Vagina (tissue), 2 donors: ENCODE measurements at regions not wholly inside any gene's neighbourhood (a gene's known extent, or its start where the extent isn't known, plus 50 kb on each side); places are given as distances from the start of the nearest gene placed in this dataset.

Experiments
- DNase-seq, 2 donors: peaks; one replicate each; pipeline ENCODE4 v3.0.0-alpha.2; 2017; ENCODE audit errors: extremely low spot score in 2 of 2
- H3K27ac ChIP-seq: fragments of 200-600 bp; sonication (generic); one replicate; pipeline ENCODE4 v1.5.1; 2019
- H3K27me3 ChIP-seq: fragments of 200-600 bp; sonication (generic); one replicate; pipeline ENCODE4 v1.5.1; 2019
- H3K36me3 ChIP-seq, 2 donors: fragments of 200-600 bp; sonication (generic); one replicate each; pipeline ENCODE4 v1.5.1; 2017 to 2019
- H3K4me1 ChIP-seq: fragments of 200-600 bp; sonication (generic); one replicate; pipeline ENCODE4 v1.5.1; 2019
- H3K4me3 ChIP-seq, 2 donors: fragments of 200-600 bp; sonication (generic); 1 replicate in 1 of 2; 2 replicates in 1 of 2; pipeline ENCODE4 v1.5.1; 2016 to 2019
- H3K9me3 ChIP-seq: fragments of 200-600 bp; sonication (generic); one replicate; pipeline ENCODE4 v1.5.1; 2019
- POLR2A ChIP-seq, 2 donors: fragments of 450-650 bp; IDR thresholded peaks; one replicate each; pipeline ENCODE4 v1.6.1; 2017; ENCODE audit warnings: antibody characterized with exemption in 2 of 2, mild to moderate bottlenecking in 2 of 2, moderate library complexity in 2 of 2
- POLR2AphosphoS5 ChIP-seq, 2 donors: sonication (generic); formaldehyde crosslinking; IDR thresholded peaks; one replicate each; pipeline ENCODE4 v1.9.0; 2017; ENCODE audit warnings: antibody characterized with exemption in 2 of 2, mild to moderate bottlenecking in 2 of 2, low read depth in 1 of 2; ENCODE audit not compliant: insufficient read depth in 1 of 2
- intact Hi-C: fragments of 100-400 bp; cut with DNase I; formaldehyde crosslinking; loops from one replicate; pipeline ENCODE4 v1.15.1; 2023
- TF ChIP-seq, protein P1 (sequence below), 3 experiments: fragments of 450-650 bp in 2 of 3; fragments of 200-600 bp in 1 of 3; sonication (generic) in 1 of 3; IDR thresholded peaks; one replicate each; pipeline ENCODE4 v1.5.1; 2017 to 2019; ENCODE audit warnings: antibody characterized with exemption in 3 of 3, mild to moderate bottlenecking in 2 of 3, moderate library complexity in 2 of 3

DNA sequence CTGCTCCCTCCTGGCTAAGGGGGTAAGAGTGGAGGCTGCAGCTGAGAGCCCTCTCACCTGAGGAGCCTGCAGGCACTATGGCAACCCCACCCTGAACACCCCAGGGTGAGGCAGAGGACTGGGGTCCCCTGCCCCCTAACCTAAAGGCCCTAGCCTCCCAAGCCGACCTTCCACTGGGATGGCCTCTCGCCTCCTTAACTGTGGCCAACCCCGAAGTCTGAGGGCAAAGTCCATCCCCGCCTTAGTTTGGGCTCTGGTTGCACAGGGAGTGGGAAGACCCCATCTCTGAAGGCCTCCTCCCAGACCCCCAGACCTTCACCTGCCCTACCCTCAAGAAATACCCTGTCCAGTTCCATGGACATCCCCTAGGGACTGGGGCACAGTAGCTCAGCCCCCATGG, 100.6 kb upstream of the PRR23E start:
- intact Hi-C loops = no loop called here
- TF ChIP-seq POLR2AphosphoS5 (IDR thresholded peaks at IDR 0.05; ENCODE audit: insufficient read depth in 1 of 2, low read depth in 1 of 2) = no peak
- no peak for TF ChIP-seq POLR2A (IDR thresholded peaks at IDR 0.05)
- TF ChIP-seq, protein P1, sequence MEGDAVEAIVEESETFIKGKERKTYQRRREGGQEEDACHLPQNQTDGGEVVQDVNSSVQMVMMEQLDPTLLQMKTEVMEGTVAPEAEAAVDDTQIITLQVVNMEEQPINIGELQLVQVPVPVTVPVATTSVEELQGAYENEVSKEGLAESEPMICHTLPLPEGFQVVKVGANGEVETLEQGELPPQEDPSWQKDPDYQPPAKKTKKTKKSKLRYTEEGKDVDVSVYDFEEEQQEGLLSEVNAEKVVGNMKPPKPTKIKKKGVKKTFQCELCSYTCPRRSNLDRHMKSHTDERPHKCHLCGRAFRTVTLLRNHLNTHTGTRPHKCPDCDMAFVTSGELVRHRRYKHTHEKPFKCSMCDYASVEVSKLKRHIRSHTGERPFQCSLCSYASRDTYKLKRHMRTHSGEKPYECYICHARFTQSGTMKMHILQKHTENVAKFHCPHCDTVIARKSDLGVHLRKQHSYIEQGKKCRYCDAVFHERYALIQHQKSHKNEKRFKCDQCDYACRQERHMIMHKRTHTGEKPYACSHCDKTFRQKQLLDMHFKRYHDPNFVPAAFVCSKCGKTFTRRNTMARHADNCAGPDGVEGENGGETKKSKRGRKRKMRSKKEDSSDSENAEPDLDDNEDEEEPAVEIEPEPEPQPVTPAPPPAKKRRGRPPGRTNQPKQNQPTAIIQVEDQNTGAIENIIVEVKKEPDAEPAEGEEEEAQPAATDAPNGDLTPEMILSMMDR (IDR thresholded peaks at IDR 0.05) = no peak

DNA sequence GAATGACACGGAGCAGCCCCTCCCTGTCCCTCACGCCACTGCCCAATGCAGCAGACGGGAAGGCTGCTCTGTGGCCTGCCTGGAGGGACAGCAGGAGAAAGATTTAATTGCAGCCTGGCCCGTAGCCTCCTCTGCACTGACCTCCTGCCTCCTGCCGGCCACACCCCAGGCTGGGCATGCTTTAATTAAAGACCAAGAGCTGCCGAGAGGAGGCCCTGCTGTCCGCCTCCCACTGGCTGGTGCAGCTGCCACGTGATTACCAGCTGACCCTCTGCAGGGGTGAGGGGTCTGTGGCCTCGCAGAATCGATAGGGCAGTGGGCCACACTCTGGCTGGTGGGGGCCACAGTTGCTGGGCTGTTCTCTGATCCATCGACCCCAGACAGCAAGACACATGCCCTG, 100.2 kb upstream of the PRR23E start:
- Histone ChIP-seq H3K36me3 (no peaks in the 10 kb centered on the region), H3K4me3 (no peak overlapping the region), H3K9me3 (no peaks in the 10 kb centered on the region), H3K27me3 (no peaks in the 10 kb centered on the region), H3K27ac (no peak overlapping the region), H3K4me1 (no peaks in the 10 kb centered on the region)
- no peak for DNase-seq
- intact Hi-C loops = no loop called here
- no peak for TF ChIP-seq POLR2A (IDR thresholded peaks at IDR 0.05)
- TF ChIP-seq POLR2AphosphoS5 (IDR thresholded peaks at IDR 0.05; ENCODE audit: insufficient read depth in 1 of 2, low read depth in 1 of 2) = no peak
- TF ChIP-seq, protein P1 (IDR thresholded peaks at IDR 0.05) = no peak

More for the DNA sequence above, 100.6 kb upstream of the PRR23E start:
- Histone ChIP-seq H3K27me3 (no peaks in the 10 kb centered on the region), H3K36me3 (no peaks in the 10 kb centered on the region), H3K4me3 (no peak overlapping the region), H3K27ac (no peak overlapping the region), H3K4me1 (no peaks in the 10 kb centered on the region), H3K9me3 (no peaks in the 10 kb centered on the region)
- no peak for DNase-seq

DNA sequence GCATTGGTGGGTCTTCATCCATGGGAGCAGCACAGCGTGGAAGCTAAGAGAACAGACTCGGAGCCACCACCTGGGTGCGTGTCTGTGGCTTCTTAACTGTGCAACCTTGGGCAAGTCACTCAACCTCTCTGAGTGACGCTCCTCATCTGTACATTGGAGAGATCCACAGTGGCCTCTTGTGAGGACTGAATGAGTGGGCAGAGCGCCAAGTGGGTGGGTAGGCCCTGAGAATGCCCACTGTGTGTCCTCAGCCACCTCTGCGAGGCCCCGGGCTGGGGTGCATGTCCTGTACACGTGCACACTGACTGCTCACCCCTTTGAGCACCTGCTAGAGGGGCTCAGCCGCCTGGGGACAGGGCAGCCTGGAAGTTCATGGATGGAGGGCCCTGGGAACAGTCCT, 99.6 kb upstream of the PRR23E start:
- no peak for DNase-seq
- no peaks in the 10 kb centered on the region for H3K36me3 ChIP-seq
- no peak overlapping the region for H3K4me3 ChIP-seq
- H3K27me3 ChIP-seq = no peaks in the 10 kb centered on the region
- TF ChIP-seq, protein P1 (IDR thresholded peaks at IDR 0.05) = no peak
- TF ChIP-seq POLR2A (IDR thresholded peaks at IDR 0.05) = no peak
- H3K4me1 ChIP-seq = no peaks in the 10 kb centered on the region
- H3K27ac ChIP-seq = no peak overlapping the region
- intact Hi-C loops = no loop called here
- H3K9me3 ChIP-seq = no peaks in the 10 kb centered on the region

DNA sequence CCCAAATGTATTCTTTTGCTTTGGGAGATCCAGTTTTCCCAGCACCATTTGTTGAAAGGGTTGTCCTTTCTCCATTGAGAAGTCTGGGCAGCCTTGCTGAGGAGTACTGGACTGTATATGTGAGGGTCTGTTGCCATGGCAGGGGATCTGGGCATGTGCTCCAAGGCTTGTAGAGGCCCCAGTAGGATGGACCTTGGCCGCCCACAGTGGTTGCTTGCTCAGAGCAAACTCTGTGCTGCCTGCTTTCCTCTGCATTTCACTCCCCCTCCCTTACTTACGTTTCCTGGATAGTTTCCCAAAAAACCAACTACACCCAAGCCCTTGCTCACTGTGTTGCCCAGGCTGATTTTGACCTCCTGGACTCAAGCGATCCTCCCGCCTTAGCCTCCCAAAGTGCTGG, 97.2 kb upstream of the PRR23E start:
- Histone ChIP-seq H3K4me3 (no peak overlapping the region), H3K27me3 (no peaks in the 10 kb centered on the region), H3K27ac (no peak overlapping the region), H3K9me3 (no peaks in the 10 kb centered on the region), H3K36me3 (no peaks in the 10 kb centered on the region), H3K4me1 (no peaks in the 10 kb centered on the region)
- no peak for DNase-seq
- intact Hi-C loops = no loop called here
- TF ChIP-seq POLR2A (IDR thresholded peaks at IDR 0.05) = no peak
- no peak for TF ChIP-seq POLR2AphosphoS5 (IDR thresholded peaks at IDR 0.05; ENCODE audit: insufficient read depth in 1 of 2, low read depth in 1 of 2)
- TF ChIP-seq, protein P1 (IDR thresholded peaks at IDR 0.05) = no peak

DNA sequence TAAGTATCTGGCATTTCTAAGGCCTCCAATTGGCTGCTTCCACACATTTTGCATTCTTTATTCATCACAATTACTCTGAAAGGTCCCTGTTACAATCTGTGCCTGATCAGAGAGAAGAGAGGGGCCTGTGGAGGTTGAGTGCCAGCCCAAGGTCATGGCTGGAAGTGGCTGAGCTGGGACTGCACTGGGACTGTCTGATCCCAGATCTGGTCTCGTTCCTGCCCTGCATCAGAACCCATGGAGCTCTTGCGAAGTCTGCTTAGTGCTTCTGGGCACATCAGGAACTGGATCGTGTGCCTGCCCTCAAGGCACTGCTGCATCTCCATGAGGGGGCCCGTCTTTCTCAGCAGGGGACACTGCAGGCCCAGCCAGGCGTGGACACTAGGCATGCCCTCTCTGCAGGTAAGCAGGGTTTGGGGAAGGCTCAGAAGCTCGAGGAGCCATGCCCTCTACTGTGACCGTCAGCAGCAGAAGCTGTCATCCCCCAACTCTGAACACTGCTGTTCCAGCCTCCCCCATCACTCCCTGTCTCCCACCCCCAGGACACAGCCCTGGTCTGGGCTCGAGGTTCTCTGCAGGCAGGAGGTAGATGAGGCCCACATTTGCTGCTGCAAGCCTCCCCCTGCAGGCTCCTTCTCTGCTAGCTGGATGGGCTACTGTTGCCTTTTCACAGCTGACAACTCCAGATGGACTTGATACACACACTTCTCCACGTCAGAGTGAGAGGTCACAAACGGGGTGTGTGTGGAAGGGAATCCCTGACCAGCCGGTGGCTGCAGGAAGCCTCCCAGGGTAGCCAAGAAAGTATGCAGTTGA, 96.5 kb upstream of the PRR23E start:
- no peak overlapping the region for H3K4me3 ChIP-seq
- H3K36me3 ChIP-seq = no peaks in the 10 kb centered on the region
- H3K27me3 ChIP-seq = no peaks in the 10 kb centered on the region
- no peak for DNase-seq
- no peaks in the 10 kb centered on the region for H3K4me1 ChIP-seq
- no peaks in the 10 kb centered on the region for H3K9me3 ChIP-seq
- intact Hi-C loops = no loop called here
- TF ChIP-seq, protein P1 (IDR thresholded peaks at IDR 0.05) = no peak
- no peak for TF ChIP-seq POLR2AphosphoS5 (IDR thresholded peaks at IDR 0.05; ENCODE audit: insufficient read depth in 1 of 2, low read depth in 1 of 2)
- no peak for TF ChIP-seq POLR2A (IDR thresholded peaks at IDR 0.05)
- no peak overlapping the region for H3K27ac ChIP-seq
